H1 (cell line): ENCODE measurements at regions not wholly inside any gene's neighbourhood (a gene's known extent, or its start where the extent isn't known, plus 50 kb on each side); places are given as distances from the start of the nearest gene placed in this dataset.
"Not testable (repeated sequence)": the region's sequence is repeated elsewhere in the genome, so short reads cannot be mapped to it uniquely, and the experiment has no call there.

Source experiments
- CTCF ChIA-PET: fragments of 300-600 bp; sonication (Branson Sonifier 250); formaldehyde crosslinking; loops from one replicate; lab custom pipeline; 2021; ENCODE audit not compliant: partially characterized antibody; lab: Charles Lee
- POLR2A ChIA-PET: fragments of 300-600 bp; sonication (Branson Sonifier 250); formaldehyde crosslinking; loops from one replicate; lab custom pipeline; 2021; ENCODE audit warnings: inconsistent platforms; ENCODE audit not compliant: partially characterized antibody; lab: Charles Lee
- DNase-seq, 2 experiments: peaks; one replicate each; pipeline versions ENCODE4 v3.0.0 to v3.0.0-alpha.2; 2010 to 2022; ENCODE audit warnings: low spot score in 2 of 2, low read depth in 1 of 2, mixed read lengths in 1 of 2
- FAIRE-seq: peaks from 2 replicates; lab custom pipeline; 2011; peaks lifted over from hg19 to GRCh38; lab: Jason Lieb, UNC
- H2AFZ ChIP-seq: 2 replicates; pipeline ENCODE4 v1.8.1; 2012; ENCODE audit warnings: low read length, inconsistent platforms
- H2AK5ac ChIP-seq: 2 replicates; pipeline ENCODE4 v1.6.1; 2013; ENCODE audit warnings: low read depth, low read length
- H2BK120ac ChIP-seq: replicated peaks from 2 replicates; pipeline ENCODE3; 2013; ENCODE audit warnings: low read depth, low read length, inconsistent platforms
- H2BK12ac ChIP-seq: 2 replicates; pipeline ENCODE4 v1.6.1; 2013; ENCODE audit warnings: low read depth, low read length
- H2BK15ac ChIP-seq: 2 replicates; pipeline ENCODE4 v1.6.1; 2013; ENCODE audit warnings: low read length
- H2BK20ac ChIP-seq: 2 replicates; pipeline ENCODE4 v1.6.1; 2013; ENCODE audit warnings: low read length
- H2BK5ac ChIP-seq: 2 replicates; pipeline ENCODE4 v1.6.1; 2013; ENCODE audit warnings: low read depth, low read length
- H3K14ac ChIP-seq: 2 replicates; pipeline ENCODE4 v1.6.1; 2013; ENCODE audit warnings: inconsistent platforms; ENCODE audit not compliant: insufficient read length
- H3K18ac ChIP-seq: 2 replicates; pipeline ENCODE4 v1.6.1; 2013; ENCODE audit warnings: low read length; ENCODE audit errors: extremely low read depth
- H3K23ac ChIP-seq: 2 replicates; pipeline ENCODE4 v1.6.1; 2013; ENCODE audit warnings: inconsistent platforms; ENCODE audit not compliant: insufficient read length
- H3K23me2 ChIP-seq: 2 replicates; pipeline ENCODE4 v1.6.1; 2013; ENCODE audit warnings: low read depth, low read length
- H3K27ac ChIP-seq: 2 replicates; pipeline ENCODE4 v1.6.1; 2011; ENCODE audit warnings: low read depth, low read length, inconsistent platforms
- H3K27me3 ChIP-seq, 4 experiments: replicated peaks in 1 of 4; 1 replicate in 1 of 4; 2 replicates in 3 of 4; pipeline versions ENCODE4 v1.6.1 to v1.8.1; 2011 to 2013; ENCODE audit warnings: low read length in 3 of 4, mild to moderate bottlenecking in 3 of 4, inconsistent platforms in 2 of 4, mixed read lengths in 2 of 4, moderate library complexity in 1 of 4; ENCODE audit not compliant: control insufficient read depth in 3 of 4, insufficient read depth in 3 of 4; ENCODE audit errors: extremely low read depth in 1 of 4
- H3K36me3 ChIP-seq, 4 experiments: 2 replicates each; pipeline versions ENCODE4 v1.6.1 to v1.8.1; 2011 to 2013; ENCODE audit warnings: mild to moderate bottlenecking in 4 of 4, low read length in 3 of 4, moderate library complexity in 2 of 4, control low read depth in 1 of 4, inconsistent platforms in 1 of 4; ENCODE audit not compliant: insufficient read depth in 4 of 4, control insufficient read depth in 2 of 4
- H3K4ac ChIP-seq: replicated peaks from 2 replicates; pipeline ENCODE3; 2013; ENCODE audit warnings: low read length, low read depth, mixed read lengths, inconsistent platforms; ENCODE audit not compliant: insufficient read length
- H3K4me1 ChIP-seq, 4 experiments: replicated peaks in 1 of 4; 1 replicate in 1 of 4; 2 replicates in 3 of 4; pipeline versions ENCODE4 v1.6.1 to v1.8.1; 2011 to 2013; ENCODE audit warnings: low read length in 3 of 4, inconsistent platforms in 2 of 4, mixed read lengths in 1 of 4; ENCODE audit not compliant: insufficient read depth in 4 of 4, control insufficient read depth in 3 of 4
- H3K4me2 ChIP-seq, 2 experiments: 2 replicates each; pipeline versions ENCODE4 v1.6.1 to v1.8.1; 2011 to 2013; ENCODE audit warnings: low read depth in 2 of 2, low read length in 2 of 2, control low read depth in 1 of 2, inconsistent platforms in 1 of 2, mild to moderate bottlenecking in 1 of 2; ENCODE audit not compliant: insufficient read depth in 1 of 2
- H3K4me3 ChIP-seq, 4 experiments: fragments of 200-600, 300-600 bp in 1 of 4; sonication (generic), shearing (Covaris generic), sonication (Bioruptor Twin) in 1 of 4; 2 replicates each; pipeline versions ENCODE4 v1.5.1 to v1.8.1; 2011 to 2016; ENCODE audit warnings: low read length in 4 of 4, low read depth in 3 of 4, control low read depth in 2 of 4, inconsistent platforms in 2 of 4, mild to moderate bottlenecking in 2 of 4, mixed read lengths in 1 of 4, moderate library complexity in 1 of 4; ENCODE audit not compliant: insufficient read depth in 2 of 4; ENCODE audit errors: extremely low read depth in 1 of 4
- H3K56ac ChIP-seq: replicated peaks from 2 replicates; pipeline ENCODE3; 2013; ENCODE audit warnings: low read depth, mild to moderate bottlenecking, mixed read lengths, low read length, inconsistent platforms; ENCODE audit not compliant: insufficient read length
- H3K79me1 ChIP-seq: 2 replicates; pipeline ENCODE4 v1.6.1; 2013; ENCODE audit warnings: low read depth, low read length, control low read depth
- H3K79me2 ChIP-seq, 2 experiments: 2 replicates each; pipeline versions ENCODE4 v1.6.1 to v1.8.1; 2012 to 2013; ENCODE audit warnings: low read length in 2 of 2, mild to moderate bottlenecking in 2 of 2, inconsistent platforms in 1 of 2; ENCODE audit not compliant: insufficient read depth in 2 of 2, control insufficient read depth in 1 of 2
- H3K9ac ChIP-seq, 4 experiments: replicated peaks in 1 of 4; 1 replicate in 1 of 4; 2 replicates in 3 of 4; pipeline versions ENCODE4 v1.6.1 to v1.8.1; 2011 to 2013; ENCODE audit warnings: low read depth in 3 of 4, low read length in 3 of 4, control low read depth in 2 of 4, mild to moderate bottlenecking in 2 of 4, moderate library complexity in 2 of 4, inconsistent platforms in 1 of 4; ENCODE audit errors: extremely low read depth in 1 of 4
- H3K9me3 ChIP-seq, 2 experiments: 2 replicates each; pipeline versions ENCODE4 v1.6.1 to v1.8.1; 2012 to 2013; ENCODE audit warnings: mild to moderate bottlenecking in 2 of 2, moderate library complexity in 2 of 2, control low read depth in 1 of 2, inconsistent platforms in 1 of 2, low read depth in 1 of 2, low read length in 1 of 2, mixed read lengths in 1 of 2; ENCODE audit not compliant: insufficient read depth in 2 of 2
- H4K20me1 ChIP-seq, 2 experiments: replicated peaks in 1 of 2; 2 replicates each; pipeline versions ENCODE3 to v1.8.1; 2011 to 2013; ENCODE audit warnings: inconsistent platforms in 2 of 2, low read length in 2 of 2, mild to moderate bottlenecking in 1 of 2; ENCODE audit not compliant: insufficient read depth in 2 of 2, control insufficient read depth in 1 of 2
- H4K5ac ChIP-seq: 2 replicates; pipeline ENCODE4 v1.6.1; 2013; ENCODE audit warnings: low read length, low read depth, mixed read lengths, inconsistent platforms; ENCODE audit not compliant: insufficient read length
- H4K8ac ChIP-seq: 2 replicates; pipeline ENCODE4 v1.8.0; 2013; ENCODE audit warnings: mild to moderate bottlenecking, moderate library complexity, low read length, inconsistent platforms; ENCODE audit not compliant: insufficient read depth; ENCODE audit errors: extremely low read depth
- H4K91ac ChIP-seq: replicated peaks from 2 replicates; pipeline ENCODE3; 2013; ENCODE audit warnings: low read length, mixed read lengths, inconsistent platforms; ENCODE audit not compliant: insufficient read length
- CBX8 ChIP-seq: fragments of 300-800, 300-1000 bp; sonication (generic); IDR thresholded peaks from 2 replicates; pipeline ENCODE4 v1.7.1; 2016; ENCODE audit warnings: low read depth, low read length, borderline replicate concordance
- GABPA ChIP-seq: IDR thresholded peaks from 2 replicates; pipeline ENCODE4 v1.6.1; 2011; ENCODE audit warnings: mild to moderate bottlenecking, low read length, moderate library complexity, borderline replicate concordance; ENCODE audit not compliant: insufficient read depth
- NANOG ChIP-seq: IDR thresholded peaks from 2 replicates; pipeline ENCODE4 v1.6.1; 2011; ENCODE audit warnings: low read length, low read depth, mild to moderate bottlenecking, inconsistent platforms; ENCODE audit not compliant: insufficient read depth, poor library complexity, severe bottlenecking
- RBBP5 ChIP-seq: IDR thresholded peaks from 2 replicates; pipeline ENCODE4 v1.7.1; 2012; ENCODE audit warnings: low read depth, mild to moderate bottlenecking, inconsistent platforms, low read length, moderate library complexity, borderline replicate concordance
- RFX5 ChIP-seq: IDR thresholded peaks from 2 replicates; pipeline ENCODE4 v1.6.1; 2011; ENCODE audit warnings: low read depth, low read length, improper control_type of control experiment, borderline replicate concordance
- RNF2 ChIP-seq: fragments of 200-900, 300-1000 bp; sonication (generic); IDR thresholded peaks from 2 replicates; pipeline ENCODE4 v1.7.1; 2016; ENCODE audit warnings: borderline replicate concordance, low read depth, mild to moderate bottlenecking, antibody characterized with exemption, low read length; ENCODE audit not compliant: poor library complexity, severe bottlenecking; ENCODE audit errors: missing control alignments
- WGBS, 2 experiments: shearing (Covaris generic) in 1 of 2; methylation state at CpG; one replicate each; pipeline versions ENCODE4 v1.1.6 to v1.1.7; 2013 to 2015; ENCODE audit warnings: low lambda C conversion rate in 2 of 2, mixed read lengths in 2 of 2, inconsistent platforms in 1 of 2, low coverage in 1 of 2, missing lambda C conversion rate in 1 of 2; ENCODE audit not compliant: insufficient replicate concordance in 2 of 2, insufficient coverage in 1 of 2, insufficient read length in 1 of 2; ENCODE audit errors: extremely low coverage in 1 of 2, missing lambda C conversion rate in 1 of 2; 5-methylcytosine and 5-hydroxymethylcytosine counted together

DNA sequence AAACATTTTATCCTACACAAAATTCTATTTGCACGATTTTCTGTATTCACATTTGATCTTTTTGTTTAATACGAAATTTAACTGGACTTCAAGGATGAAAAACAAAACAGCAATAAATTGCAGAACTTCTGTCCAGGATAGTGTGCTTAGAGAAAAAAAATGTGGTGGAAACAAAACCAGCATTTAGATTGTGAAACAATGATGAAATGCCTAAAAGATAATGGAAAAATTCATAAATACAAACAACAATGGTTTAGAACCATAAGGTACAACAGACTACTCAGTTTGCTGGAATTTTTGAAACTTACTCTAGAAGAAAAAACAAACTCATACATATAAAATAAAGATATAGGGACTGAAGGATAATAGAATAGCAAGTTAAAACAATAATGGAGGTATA is 234.0 kb downstream of the BCHE start (continued):
- no peak for TF ChIP-seq RFX5
- TF ChIP-seq CBX8: no peak
- no peak for TF ChIP-seq RNF2
- TF ChIP-seq RBBP5: no peak
- no peak for TF ChIP-seq NANOG
- TF ChIP-seq GABPA: no peak

DNA sequence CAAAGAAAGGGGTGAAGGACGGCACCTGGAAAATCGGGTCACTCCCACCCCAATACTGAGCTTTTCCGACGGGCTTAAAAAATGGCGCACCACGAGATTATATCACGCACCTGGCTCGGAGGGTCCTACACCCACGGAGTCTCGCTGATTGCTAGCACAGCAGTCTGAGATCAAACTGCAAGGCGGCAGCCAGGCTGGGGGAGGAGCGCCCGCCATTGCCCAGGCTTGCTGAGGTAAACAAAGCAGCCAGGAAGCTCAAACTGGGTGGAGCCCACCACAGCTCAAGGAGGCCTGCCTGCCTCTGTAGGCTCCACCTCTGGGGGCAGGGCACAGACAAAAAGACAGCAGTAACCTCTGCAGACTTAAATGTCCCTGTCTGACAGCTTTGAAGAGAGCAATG is 264.7 kb downstream of the BCHE start:
- H3K56ac ChIP-seq, H4K5ac ChIP-seq, H3K4ac ChIP-seq, H3K23me2 ChIP-seq, H3K4me1 ChIP-seq, H3K14ac ChIP-seq, H3K27ac ChIP-seq, H3K4me3 ChIP-seq, H4K20me1 ChIP-seq, H3K4me2 ChIP-seq, H2BK120ac ChIP-seq, H3K9me3 ChIP-seq, H2AK5ac ChIP-seq, H4K8ac ChIP-seq, H3K23ac ChIP-seq, POLR2A ChIA-PET, CTCF ChIA-PET, H2BK5ac ChIP-seq, H3K79me2 ChIP-seq, H2AFZ ChIP-seq, H3K36me3 ChIP-seq, H3K27me3 ChIP-seq, H2BK15ac ChIP-seq, H4K91ac ChIP-seq, DNase-seq, H2BK12ac ChIP-seq, H3K79me1 ChIP-seq, H3K18ac ChIP-seq, H2BK20ac ChIP-seq, FAIRE-seq, H3K9ac ChIP-seq: not testable (repeated sequence)
- 88% methylated on average over 11 of the region's 13 CpGs; no CpG with 5 or more reads in 1 of the 2 experiments for WGBS, 2 experiments
